IPS-NIHi7 (cell line): ENCODE measurements at regions not wholly inside any gene's neighbourhood (a gene's known extent, or its start where the extent isn't known, plus 50 kb on each side); places are given as distances from the start of the nearest gene placed in this dataset.
"Not testable (repeated sequence)": the region's sequence is repeated elsewhere in the genome, so short reads cannot be mapped to it uniquely, and the experiment has no call there.

ENCODE experiments used
- DNase-seq: peaks from one replicate; pipeline ENCODE4 v3.0.0; 2012; ENCODE audit warnings: mixed read lengths; ENCODE audit errors: extremely low spot score

DNA sequence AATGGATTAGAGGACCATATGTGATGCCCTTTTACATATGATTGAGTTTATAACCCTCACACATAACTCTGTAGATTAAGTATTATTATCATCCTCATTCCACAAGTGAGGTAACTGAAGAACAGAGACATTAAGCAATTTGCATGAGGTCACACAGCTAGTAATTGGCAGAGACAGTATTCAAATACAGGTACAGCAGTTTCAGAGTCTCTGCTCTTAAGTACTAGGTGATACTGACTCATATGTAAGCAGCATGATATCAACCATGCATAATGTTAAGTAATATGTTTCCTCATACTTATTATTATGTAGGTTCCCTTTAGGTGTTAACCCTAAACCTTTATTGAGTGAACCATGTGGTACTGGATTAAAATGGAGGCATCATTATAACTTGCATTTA is 1562.4 kb upstream of the RAG2 start:
- DNase-seq: no peak

DNA sequence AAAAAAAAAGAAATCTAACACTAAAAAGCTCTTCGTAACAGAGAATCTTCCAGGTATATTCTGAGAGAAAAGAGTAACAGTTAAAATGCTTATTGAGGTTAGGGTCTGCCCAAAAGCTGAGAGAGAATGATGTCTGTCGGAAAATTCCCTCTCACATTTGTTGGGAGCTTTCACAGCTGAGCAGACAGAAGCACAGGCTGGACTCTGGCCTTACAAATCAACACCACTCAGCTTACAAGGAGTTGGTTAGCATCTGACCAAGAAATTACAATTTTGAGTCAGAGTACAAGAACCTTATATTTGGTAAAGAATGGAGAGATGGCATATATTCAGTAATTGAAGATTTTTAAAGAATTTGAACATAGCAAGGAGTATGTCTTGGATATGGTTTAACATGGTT is 1561.0 kb upstream of the RAG2 start:
- no peak for DNase-seq

DNA sequence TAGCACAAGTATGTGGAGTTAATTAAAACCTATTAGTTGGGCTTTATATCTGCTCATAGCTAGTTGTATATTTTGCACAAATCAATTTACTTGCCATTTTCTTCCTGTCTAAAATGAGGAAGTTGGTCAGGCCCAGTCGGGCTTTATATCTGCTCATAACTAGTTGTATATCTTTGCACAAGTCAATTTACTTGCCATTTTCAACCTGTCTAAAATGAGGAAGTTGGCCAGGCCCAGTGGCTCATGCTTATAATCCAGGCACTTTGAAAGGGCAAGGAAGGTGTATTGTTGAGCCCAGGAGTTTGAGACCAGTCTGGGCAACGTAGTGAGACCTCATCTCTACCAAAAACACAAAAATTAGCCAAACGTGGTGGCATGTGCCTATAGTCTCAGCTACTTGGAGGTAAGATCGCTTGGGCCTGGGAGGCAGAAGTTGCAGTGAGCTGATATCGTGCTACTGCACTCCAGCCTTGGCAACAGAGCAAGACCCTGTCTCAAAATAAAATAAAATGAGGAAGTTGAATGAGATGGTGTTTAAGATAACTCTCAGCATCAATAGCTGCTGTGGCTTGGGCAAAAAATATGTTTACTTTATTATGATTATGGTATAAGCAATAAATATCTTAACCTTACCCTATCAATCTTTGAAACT is 1558.6 kb upstream of the RAG2 start:
- DNase-seq: no peak

DNA sequence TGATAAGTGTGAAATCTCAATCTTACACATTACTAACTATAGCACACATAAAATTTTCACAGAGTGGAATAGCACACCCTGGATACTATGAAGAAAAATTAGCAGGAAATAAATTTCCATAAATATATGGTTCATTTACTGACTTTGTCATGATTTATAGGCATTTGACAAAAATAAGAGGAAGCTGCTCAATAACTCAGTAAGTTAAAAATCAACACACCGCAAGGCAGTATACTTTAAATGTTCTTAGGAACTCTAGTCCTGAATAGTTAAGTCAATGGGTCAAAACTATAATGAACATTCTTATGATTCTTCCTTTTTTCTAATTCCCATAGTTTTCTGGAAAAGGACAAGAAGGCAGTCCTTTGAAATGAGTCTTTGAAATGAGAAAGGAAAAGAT is 1557.8 kb upstream of the RAG2 start:
- no peak for DNase-seq

DNA sequence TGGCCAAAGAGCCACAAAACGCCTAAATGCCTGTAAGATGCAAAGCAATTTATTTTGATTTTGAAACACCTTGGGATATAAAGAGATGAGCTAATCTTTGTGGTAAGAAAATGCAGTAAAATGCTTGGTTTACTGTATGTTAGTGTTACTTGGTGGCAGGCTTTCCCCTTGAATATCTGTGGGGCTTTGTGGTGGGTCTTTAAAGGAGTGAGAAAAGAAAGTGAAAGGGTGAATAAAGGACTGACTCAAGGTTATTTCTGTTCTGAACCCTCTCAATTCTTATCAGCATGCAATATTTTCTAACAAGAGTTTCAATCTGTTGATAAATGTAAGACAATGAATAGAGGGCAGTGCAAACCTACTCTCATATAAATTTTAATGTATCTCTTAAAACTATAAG is 1555.9 kb upstream of the RAG2 start:
- DNase-seq: no peak

DNA sequence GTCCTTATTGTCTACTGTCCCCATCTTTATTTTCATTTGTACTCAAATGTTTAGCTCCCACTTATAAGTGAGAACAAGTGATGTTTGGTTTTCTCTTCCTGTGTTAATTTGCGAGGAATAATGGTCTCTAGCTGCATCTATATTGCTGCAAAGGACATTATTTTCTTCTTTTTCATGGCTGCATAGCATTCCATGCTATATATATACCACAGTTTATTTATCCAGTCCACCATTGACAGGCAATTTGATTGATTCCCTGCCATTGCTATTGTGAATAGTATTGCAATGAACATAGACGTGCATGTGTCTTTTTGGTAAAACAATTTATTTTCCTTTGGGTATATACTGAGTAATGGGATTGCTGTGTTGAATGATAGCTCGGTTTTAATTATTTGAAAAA is 1545.8 kb upstream of the RAG2 start:
- DNase-seq: no peak

DNA sequence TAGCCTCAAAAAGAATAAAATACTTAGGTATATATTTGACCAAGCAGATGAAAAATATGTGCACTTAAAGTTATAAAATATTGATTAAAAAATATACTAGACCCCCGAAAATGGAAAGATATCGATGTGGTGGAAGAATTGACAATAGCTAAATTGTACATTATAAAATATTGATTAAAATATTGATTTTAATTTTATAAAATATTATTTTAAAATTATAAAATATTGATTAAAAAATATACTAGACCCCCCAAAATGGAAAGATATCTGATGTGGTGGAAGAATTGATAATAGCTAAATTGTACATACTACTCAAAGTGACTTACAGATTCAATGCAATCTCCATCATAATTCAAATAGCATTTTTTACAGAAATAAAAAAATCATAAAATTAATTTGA is 1540.9 kb upstream of the RAG2 start:
- DNase-seq: no peak

DNA sequence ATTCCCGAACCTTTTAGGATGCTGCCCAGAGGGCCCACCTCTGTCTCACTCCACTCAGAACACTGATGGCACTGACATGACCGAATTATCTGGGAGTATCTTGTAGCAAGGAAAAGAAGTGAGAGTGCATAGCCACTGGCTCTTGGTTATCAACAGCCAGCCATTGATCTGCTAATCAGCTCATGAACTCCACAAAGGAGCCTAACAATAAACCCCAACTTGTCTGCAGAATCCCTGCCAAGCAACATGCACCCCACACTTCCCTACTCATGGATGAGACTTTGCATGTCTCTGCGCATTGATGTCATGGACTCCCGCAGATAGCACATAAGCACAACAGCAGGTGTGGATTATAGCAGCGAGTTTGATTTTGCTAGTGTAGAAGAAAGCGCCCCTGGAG is 1538.9 kb upstream of the RAG2 start:
- no peak for DNase-seq

DNA sequence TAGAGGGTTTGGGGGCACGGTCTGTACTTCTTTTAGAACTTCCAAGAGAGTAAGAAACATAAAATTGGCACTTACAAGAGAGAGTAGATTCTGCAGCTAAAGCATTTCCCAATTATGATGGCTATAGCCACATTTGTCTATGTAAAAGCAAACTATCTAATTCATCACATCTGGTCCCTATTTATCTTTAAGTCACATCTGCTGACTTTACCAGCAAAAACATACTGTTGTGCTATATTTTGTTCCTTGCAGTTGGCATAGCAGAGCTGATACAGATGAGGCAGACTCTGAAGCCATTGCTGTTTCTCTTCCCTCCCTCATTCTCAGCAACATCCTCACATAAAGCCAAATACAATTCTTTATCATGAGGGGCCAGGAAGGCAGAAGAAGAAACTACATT is 1533.5 kb upstream of the RAG2 start:
- no peak for DNase-seq

DNA sequence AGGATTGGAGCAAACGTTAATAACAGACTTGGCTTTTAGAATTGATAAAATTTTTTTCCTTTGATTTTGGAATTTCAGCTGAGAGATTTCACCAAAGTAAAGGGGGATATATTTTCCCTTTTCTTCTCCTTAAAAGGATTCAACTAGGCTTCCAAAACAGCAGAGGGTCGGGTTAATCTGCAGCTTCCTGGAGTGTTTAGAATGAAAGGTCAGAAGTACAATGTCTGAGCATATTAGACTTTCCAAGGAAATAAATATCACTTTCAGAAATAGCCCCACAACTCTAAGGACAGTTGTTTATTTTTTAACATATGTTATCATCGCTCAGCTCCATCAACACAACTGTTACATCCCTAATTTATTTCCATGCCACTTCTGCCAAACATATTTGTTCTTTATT is 1532.9 kb upstream of the RAG2 start:
- DNase-seq: no peak

DNA sequence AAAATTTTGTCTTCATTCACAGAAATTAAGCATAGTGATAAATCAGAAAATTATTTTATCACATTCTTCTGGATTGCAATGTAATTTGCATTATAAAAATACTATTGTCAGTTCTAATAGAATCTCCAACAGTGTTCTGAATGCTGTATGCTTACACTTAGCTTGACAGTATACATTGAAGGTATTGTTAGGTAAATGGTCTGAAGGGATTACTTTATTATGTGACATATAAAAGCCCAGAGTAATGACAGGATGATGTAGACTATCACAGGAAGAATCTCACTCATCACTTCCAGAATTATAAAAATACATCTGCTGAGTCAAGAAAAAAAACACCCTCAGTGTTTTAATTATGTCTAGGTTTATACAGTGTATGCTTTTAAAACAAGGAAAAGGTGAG is 1532.5 kb upstream of the RAG2 start:
- no peak for DNase-seq

DNA sequence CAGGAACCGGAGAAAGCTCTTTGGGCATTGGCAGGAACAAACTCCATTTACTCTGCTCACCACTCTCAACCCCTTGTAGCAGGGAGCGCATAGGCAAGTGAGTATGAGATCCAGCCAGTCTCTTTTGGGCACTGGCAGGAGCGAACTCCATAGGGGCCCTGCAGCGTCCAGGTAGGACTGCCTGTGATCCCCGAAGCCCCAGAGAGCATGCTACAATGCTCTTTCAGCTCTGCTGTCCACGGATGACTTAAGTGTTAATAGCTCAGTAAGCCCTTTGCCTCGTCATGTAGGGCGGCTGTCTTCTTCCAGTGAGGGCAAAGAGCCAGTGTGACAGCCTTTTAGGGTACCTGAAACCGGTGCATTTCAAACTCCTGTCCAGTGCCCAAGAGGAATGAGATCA is 1525.6 kb upstream of the RAG2 start:
- no peak for DNase-seq

DNA sequence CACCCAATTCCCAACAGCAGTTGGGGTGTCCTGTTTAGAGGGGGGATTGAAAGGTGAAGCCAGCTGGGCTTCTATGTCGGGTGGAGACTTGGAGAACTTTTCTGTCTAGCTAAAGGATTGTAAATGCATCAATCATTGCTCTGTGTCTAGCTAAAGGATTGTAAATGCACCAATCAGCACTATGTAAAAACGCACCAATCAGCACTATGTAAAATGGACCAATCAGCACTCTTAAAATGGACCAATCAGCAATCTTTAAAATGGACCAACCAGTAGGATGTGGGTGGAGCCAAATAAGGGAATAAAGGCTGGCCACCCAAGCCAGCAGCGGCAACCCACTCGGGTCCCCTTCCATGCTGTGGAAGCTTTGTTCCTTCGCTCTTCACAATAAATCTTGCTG is 1518.6 kb upstream of the RAG2 start:
- DNase-seq: not testable (repeated sequence)

DNA sequence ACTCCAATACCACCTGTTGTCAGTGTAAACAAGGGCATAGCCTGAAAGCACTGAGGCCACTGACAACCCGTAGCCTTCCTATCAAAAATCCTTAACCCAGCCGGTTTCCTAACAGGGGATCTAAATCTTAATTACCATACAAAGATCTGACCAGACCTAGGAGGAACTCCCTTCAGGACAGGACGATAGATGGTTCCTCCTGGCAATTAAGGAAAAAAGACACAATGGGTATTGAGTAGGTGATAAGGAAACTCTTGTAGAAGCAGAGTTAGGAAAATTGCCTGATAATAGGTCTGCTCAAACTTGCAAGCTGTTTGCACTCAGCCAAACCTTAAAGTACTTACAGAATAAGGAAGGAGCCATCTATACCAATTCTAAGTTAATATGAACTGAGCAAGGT is 1517.3 kb upstream of the RAG2 start:
- not testable (repeated sequence) for DNase-seq

DNA sequence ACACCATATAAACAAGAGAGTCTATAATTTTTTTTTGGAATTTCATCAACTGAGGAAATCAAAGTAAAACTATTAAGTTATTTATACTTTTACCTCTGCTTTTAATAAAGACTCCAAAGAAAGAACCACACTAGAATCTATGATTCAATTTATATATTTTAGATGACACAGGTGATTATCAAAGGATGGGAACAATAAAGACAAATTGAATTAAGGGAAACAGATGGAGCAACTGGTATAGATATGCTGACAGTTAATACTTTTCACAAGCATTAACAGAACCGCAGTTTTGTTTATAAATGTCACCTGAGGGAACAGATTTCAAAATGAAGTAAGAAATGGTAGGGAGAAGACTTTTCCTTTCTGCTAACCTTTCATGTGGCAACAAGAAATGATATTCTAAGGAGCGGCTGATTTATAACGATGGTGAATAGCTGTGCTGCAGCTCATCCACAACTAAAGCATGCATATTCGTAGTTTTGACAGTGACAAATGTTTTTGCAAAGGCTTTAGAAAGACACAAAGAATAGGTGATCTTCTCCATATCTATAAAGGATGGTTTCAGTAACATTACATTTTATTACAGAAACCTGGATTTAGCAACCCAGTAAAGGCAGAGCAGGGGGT is 1502.9 kb upstream of the RAG2 start:
- DNase-seq: no peak

DNA sequence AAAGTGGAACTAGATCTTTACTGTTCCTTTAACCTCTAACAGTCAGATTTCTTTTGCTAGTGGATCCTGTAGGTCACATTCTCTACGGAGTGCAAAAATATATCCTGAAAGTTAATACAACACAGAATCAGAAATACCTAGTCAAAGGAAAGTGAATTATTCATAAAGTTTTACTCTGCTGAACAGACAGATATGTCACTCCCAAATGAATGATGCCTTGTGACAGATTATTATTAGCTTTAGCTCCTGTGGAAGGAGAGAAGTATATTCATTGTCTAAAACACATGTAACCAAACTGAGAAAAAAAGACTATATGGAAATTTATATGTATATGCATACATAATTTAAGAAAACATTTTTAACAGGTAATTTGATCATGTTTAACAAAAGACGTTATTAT is 1497.2 kb upstream of the RAG2 start:
- DNase-seq: no peak

DNA sequence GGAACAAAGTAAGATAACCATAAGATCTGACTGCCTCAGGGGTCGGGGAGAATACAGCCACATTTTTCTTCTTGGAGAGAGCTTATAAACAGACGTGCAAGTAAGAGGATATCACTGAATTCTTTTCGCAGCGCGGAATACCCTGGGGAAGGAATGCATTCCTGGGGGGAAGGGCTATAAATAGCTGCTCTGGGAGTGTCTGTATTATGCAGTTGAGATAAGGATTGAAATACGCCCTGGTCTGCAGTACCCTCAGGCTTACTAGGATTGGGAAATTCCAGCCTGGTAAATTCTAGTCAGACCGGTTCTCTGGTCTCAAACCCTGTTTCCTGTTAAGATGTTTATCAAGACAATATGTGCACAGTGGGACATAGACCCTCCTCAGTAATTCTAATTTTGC is 1491.7 kb upstream of the RAG2 start:
- no peak for DNase-seq

DNA sequence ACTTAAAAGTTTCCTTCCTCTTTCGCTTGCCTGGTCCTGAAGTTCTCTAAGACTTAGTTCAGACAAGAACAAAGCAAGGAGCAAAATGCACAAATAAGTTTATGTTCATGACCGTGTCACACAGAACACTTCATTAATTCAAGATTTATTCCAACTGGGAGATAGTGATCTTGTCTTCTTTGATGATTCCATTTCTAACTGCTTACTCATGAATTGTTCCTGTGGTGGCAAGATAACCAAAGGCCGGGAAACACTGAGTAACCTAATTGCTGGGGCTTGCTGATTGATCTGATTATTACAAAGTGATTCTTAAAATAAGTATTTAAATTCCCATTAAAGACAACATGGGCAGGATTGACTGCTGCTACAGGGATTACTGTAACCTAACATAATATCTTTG is 1462.9 kb upstream of the RAG2 start:
- DNase-seq: no peak

DNA sequence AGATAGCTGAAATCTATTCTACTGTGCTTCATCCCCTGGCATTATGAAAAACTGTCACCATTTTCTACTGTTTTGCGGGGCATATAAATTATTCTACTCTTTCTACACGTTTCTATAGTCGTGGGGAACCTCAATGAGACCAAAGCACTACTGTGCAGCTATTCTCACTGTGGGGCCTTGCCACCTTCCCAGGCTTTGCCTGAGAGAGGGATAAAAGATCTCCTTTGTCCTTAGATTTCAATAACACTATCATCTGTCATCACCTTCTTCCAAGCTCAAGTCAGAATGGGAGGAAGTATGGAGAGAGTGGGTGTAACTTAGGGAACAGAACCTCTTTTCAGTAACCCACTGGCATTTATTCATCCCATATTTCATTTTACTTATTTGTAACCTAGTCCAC is 1462.1 kb upstream of the RAG2 start:
- no peak for DNase-seq

DNA sequence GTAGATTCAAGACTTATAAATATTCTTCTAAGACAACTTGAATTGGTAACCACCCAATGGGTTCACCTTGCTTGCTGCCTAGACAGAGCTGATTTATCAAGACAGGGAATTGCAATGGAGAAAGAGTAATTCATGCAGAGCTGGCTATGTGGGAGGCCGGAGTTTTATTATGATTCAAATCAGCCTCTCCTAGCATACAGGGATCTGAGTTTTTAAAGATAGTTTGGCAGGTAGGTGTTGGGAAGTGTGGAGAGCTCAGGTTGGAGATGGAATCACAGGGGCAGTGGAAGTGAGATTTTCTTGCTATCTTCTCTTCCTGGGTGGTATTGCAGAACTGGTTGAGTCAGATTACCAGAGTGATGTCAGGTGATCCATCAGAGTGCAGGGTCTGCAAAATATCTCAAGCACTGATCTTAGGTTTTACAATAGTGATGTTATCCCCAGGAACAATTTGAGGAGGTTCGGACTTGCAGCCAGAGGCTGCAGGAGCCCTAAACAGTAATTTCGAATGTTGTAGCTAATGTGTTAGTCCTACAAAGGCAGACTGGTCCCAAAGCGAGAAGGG is 1448.6 kb upstream of the RAG2 start:
- no peak for DNase-seq

DNA sequence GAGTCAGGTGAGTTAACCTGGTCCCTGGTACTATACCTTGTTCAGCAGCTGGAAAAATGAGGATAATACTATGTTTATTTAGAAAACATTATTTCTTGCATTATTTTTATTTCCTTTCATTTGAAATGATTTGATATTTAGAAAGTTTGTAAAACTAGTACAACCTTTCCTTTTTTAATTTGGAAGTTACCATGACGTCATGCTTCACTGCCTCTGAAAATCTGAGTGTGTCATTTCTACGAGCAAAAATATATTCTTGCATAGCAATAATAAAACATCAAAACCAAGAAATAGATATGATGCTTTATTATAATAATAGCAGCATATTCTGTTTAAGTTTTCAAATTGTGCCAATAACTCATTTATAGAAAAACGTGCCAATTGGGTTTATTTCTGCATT is 1445.0 kb upstream of the RAG2 start:
- DNase-seq: no peak

DNA sequence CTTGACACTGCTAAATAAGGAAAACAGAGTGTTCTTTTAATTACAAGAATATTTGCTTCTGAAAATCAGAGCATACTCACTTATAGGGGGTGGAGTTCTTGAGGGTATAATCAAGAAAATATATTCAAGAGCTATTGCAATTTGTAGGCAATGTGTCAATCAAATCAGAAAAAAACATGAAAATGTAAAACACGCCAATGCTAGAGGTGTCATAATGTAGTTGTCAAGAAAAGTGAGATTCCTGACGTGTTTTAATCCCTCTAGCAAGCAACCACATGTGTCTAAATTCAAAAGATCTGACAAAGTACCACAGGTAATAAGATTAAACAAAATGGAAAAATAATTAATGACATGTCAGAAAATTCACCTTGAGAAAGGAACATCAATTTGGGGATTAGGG is 1440.7 kb upstream of the RAG2 start:
- no peak for DNase-seq

DNA sequence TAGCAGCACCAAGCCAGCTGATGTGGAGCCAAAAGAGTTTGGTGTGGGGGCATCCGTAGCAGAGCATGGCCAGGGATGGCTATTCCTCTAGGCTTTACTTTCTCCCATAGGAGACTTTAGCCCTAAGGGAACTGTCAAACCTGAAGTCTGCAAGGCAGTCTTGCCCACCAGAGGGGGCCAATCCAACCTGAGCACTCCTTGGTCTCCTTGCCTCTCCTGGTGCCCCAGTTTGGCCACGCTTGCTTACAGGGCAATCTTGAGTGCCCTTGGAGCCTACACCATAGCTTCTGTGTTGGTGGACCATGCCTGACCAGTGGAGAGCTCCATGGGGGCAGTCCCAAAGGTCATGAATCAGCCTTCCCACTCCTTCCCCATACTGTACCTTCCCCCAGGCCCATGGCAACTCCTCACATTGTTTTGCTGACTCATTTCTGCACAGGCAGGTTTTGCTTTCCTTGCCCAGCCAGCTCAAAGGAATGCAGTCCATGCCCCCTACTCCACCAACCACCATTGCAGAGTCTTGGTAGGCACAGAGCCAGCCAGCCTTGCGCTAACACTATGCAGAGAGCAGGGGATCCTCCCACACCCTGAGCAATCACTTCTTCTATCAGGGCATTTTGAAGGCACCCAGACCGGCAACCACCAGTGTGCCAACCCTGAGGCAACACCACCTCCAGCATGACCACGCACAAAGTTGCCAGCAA is 1421.2 kb upstream of the RAG2 start:
- no peak for DNase-seq
